GM23248 (cell line): ENCODE measurements at regions not wholly inside any gene's neighbourhood (a gene's known extent, or its start where the extent isn't known, plus 50 kb on each side); places are given as distances from the start of the nearest gene placed in this dataset.

Experiments
- EZH2 ChIP-seq: fragments of 200-600 bp; sonication (generic); IDR thresholded peaks from 2 replicates; pipeline ENCODE4 v1.6.1; 2018; ENCODE audit warnings: antibody characterized with exemption, mild to moderate bottlenecking; ENCODE audit not compliant: insufficient read depth, poor library complexity, severe bottlenecking
- EZH2phosphoT487 ChIP-seq: fragments of 200-600 bp; sonication (generic); IDR thresholded peaks from 2 replicates; pipeline ENCODE4 v1.6.1; 2018; ENCODE audit warnings: antibody characterized with exemption, moderate library complexity, mild to moderate bottlenecking, low read depth; ENCODE audit not compliant: insufficient read depth

DNA sequence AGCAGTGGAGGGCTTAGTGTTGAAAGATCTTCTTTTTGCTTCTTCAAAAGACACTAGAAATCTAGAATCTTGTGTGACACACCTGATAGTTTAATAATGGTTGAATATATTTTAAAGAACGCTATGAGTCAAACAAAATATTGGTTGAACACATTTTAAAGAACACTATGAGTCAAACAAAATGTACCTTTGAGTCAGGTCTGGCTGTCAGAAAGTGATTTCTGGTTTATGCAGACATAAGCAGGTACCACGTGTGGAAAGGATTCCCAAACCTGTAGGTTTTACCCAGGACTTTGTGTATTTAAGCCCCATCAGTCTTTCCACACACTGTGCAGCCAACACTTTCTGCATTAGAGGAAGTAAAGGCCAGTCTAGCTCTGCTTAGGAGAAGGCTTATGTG lies 366.7 kb upstream of the TENM4 start:
- TF ChIP-seq EZH2 (no peak), EZH2phosphoT487 (no peak)
